Bronchial epithelial cell (primary cell): ENCODE measurements at regions not wholly inside any gene's neighbourhood (a gene's known extent, or its start where the extent isn't known, plus 50 kb on each side); places are given as distances from the start of the nearest gene placed in this dataset.

Experiments
- DNase-seq: peaks from one replicate; pipeline ENCODE4 v3.0.0-alpha.2; 2010; ENCODE audit warnings: low read depth
- FAIRE-seq: peaks from 2 replicates; lab custom pipeline; 2011; peaks lifted over from hg19 to GRCh38; lab: Jason Lieb, UNC
- H3K27me3 ChIP-seq: 2 replicates; pipeline ENCODE4 v1.5.1; 2011; ENCODE audit warnings: low read length; ENCODE audit not compliant: control insufficient read depth, insufficient read depth
- H3K36me3 ChIP-seq: 2 replicates; pipeline ENCODE4 v1.5.1; 2011; ENCODE audit warnings: low read length; ENCODE audit not compliant: control insufficient read depth, insufficient read depth
- H3K4me3 ChIP-seq: 2 replicates; pipeline ENCODE4 v1.5.1; 2011; ENCODE audit warnings: mild to moderate bottlenecking, low read depth, low read length, control low read depth
- TF ChIP-seq, protein P1 (sequence below): IDR thresholded peaks from 2 replicates; pipeline ENCODE4 v1.5.1; 2011; ENCODE audit warnings: mild to moderate bottlenecking, moderate library complexity, low read length, control low read depth, inconsistent platforms; ENCODE audit not compliant: insufficient read depth, severe bottlenecking

DNA sequence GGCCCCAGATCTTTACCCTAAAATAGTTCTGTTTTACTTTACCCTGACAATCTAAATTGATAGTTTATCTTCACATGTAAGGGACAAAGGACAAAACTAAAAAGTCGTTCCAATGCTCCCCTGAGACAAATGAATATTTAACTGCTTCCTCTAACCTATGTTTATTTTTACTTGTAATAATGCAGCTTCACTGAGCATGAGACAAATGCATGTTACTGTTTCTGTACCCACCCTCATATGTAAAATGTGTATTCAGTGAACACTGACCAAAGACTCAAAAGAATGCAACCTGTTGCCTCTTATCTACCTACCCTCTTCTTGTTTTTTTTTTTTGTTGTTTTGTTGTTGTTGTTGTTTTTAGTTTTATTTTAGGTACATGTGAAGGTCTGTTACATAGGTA, 1570.9 kb upstream of the SLC39A10 start:
- TF ChIP-seq, protein P1, sequence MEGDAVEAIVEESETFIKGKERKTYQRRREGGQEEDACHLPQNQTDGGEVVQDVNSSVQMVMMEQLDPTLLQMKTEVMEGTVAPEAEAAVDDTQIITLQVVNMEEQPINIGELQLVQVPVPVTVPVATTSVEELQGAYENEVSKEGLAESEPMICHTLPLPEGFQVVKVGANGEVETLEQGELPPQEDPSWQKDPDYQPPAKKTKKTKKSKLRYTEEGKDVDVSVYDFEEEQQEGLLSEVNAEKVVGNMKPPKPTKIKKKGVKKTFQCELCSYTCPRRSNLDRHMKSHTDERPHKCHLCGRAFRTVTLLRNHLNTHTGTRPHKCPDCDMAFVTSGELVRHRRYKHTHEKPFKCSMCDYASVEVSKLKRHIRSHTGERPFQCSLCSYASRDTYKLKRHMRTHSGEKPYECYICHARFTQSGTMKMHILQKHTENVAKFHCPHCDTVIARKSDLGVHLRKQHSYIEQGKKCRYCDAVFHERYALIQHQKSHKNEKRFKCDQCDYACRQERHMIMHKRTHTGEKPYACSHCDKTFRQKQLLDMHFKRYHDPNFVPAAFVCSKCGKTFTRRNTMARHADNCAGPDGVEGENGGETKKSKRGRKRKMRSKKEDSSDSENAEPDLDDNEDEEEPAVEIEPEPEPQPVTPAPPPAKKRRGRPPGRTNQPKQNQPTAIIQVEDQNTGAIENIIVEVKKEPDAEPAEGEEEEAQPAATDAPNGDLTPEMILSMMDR = no peak
- no peak overlapping the region for H3K4me3 ChIP-seq
- H3K27me3 ChIP-seq = no peaks in the 10 kb centered on the region
- FAIRE-seq = no peak
- H3K36me3 ChIP-seq = no peaks in the 10 kb centered on the region
- DNase-seq = no peak

DNA sequence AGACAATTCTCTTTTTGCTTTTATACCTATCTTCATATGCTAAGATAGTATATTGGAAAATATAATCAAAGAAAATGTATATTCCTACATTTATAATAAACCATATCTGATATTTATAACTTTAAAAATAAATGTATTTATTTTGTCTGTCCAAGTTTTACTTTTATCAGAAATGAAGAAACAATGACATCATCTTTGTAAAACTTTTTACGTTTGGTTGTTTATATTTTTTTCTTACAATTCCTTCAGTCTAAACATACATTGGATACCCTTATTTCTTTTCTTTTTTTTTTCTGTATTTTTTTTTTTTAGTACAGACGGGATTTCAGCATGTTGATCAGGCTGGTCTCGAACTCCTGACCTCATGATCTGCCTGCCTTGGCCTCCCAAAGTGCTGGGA, 1577.0 kb upstream of the SLC39A10 start:
- TF ChIP-seq, protein P1 = no peak
- H3K36me3 ChIP-seq = no peaks in the 10 kb centered on the region
- DNase-seq (no peak), FAIRE-seq (no peak)
- no peak overlapping the region for H3K4me3 ChIP-seq
- no peaks in the 10 kb centered on the region for H3K27me3 ChIP-seq

DNA sequence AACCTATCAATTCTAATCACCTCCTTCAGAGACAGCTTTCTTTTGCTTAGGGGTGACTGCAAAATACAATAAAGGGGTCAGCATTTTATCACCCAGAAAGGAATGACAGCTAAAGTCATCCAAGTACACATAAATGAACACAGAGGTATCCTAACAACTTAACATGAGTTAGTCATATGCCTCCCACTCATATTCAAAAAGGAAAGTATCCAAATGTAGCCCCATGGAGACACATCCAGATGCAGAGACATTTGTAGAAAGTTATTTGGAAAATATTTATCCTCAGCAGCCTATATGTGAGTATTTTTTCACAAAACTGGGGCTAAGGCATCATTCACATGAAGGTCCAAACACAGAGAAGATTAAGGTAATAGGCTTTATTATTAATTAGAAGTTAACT, 1579.7 kb upstream of the SLC39A10 start:
- H3K4me3 ChIP-seq = no peak overlapping the region
- no peaks in the 10 kb centered on the region for H3K27me3 ChIP-seq
- no peak for DNase-seq
- TF ChIP-seq, protein P1 = no peak
- no peaks in the 10 kb centered on the region for H3K36me3 ChIP-seq
- FAIRE-seq = no peak

DNA sequence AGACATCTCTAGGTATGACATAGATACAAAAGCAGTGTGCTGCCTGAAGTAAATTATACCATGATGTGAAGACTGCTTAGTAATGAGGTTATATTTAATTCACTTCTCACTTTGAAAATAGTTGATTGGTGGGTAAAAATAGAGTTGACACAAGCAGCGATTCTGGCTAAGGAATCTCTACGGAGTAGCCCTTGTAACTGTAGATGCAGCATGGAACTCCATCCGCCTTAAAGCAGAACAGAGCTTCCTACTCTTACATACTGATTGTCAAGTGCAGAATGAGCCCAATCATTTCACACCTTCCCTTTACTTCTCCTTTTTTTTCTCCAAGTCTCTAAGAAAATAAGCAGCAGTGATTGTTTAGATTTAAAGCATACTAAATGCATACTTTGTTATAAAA, 1594.6 kb upstream of the SLC39A10 start:
- H3K4me3 ChIP-seq = no peak overlapping the region
- FAIRE-seq = no peak
- H3K27me3 ChIP-seq = no peaks in the 10 kb centered on the region
- no peak for DNase-seq
- TF ChIP-seq, protein P1 = no peak
- no peaks in the 10 kb centered on the region for H3K36me3 ChIP-seq

DNA sequence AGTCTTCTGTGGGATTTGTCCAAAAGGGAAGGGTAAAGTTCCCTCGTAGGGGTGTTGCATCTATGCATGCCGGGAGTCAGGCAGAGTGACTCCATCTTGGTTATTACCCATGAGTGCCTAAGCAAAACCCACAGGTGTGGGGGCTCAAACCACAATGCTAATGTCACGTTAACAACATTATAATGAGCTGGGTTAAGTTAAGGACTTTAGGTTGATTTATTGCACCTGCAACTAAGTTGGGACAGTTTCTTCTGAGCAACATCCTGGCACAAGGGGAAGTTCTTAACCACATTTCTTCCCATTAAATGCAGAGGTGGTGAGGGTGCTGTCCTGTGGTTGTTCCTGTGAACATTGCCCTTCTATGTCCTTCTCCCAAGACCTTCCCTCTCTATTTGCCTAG, 1596.8 kb upstream of the SLC39A10 start:
- TF ChIP-seq, protein P1 = no peak
- DNase-seq (no peak), FAIRE-seq (no peak)
- Histone ChIP-seq H3K36me3 (no peaks in the 10 kb centered on the region), H3K4me3 (no peak overlapping the region), H3K27me3 (no peaks in the 10 kb centered on the region)

DNA sequence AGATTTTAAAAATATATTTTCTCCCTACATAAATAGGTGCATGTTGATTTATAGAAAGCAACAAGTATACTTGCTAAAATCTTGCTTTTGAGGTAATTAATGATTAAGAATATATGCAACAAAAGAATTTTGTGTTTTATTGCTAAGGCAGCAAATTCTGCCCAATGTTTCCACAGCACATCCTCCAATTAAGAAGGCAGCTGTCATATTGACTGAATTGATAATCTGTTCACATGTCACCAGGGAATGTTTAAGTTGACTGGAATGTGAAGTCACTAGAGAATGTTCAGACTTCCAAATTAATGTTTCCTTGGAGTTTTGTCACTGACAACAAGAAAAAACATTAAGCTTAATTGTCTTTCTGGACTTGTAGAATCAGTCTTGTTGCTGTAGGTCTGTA, 1602.7 kb upstream of the SLC39A10 start:
- Histone ChIP-seq H3K36me3 (no peaks in the 10 kb centered on the region), H3K4me3 (no peak overlapping the region), H3K27me3 (no peaks in the 10 kb centered on the region)
- FAIRE-seq = no peak
- no peak for DNase-seq
- TF ChIP-seq, protein P1 = no peak
